GM12865 (cell line): ENCODE measurements at regions not wholly inside any gene's neighbourhood (a gene's known extent, or its start where the extent isn't known, plus 50 kb on each side); places are given as distances from the start of the nearest gene placed in this dataset.

Experiments used
- DNase-seq: peaks from one replicate; pipeline ENCODE4 v3.0.0; 2010; ENCODE audit warnings: low read depth
- H3K4me3 ChIP-seq: 2 replicates; pipeline ENCODE4 v1.5.1; 2011; ENCODE audit warnings: mild to moderate bottlenecking, low read depth, low read length, control low read depth
- TF ChIP-seq, protein P1 (sequence below): IDR thresholded peaks from 2 replicates; pipeline ENCODE4 v1.5.1; 2011; ENCODE audit warnings: low read length, control low read depth, low read depth, inconsistent platforms; ENCODE audit not compliant: insufficient read depth; ENCODE audit errors: missing control alignments

DNA sequence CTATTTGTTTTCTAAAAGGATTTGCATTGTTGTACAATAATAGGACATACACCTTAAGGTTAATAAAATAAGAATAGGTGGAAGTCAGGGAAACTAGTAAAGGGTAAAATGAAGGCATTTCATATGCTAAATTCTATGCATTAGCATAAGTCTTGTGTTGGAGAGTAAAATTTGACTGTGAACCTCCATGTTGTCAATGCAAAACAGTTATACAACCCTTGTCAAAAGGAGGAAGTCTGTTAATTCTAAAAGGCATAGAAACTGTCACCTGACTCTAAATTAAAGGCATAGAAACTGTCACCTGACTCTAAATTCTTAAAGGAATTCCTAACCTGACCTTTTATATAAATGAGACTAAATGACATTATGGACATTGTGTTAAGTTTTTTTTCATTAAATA, 291.8 kb downstream of the OLFM3 start:
- TF ChIP-seq, protein P1, sequence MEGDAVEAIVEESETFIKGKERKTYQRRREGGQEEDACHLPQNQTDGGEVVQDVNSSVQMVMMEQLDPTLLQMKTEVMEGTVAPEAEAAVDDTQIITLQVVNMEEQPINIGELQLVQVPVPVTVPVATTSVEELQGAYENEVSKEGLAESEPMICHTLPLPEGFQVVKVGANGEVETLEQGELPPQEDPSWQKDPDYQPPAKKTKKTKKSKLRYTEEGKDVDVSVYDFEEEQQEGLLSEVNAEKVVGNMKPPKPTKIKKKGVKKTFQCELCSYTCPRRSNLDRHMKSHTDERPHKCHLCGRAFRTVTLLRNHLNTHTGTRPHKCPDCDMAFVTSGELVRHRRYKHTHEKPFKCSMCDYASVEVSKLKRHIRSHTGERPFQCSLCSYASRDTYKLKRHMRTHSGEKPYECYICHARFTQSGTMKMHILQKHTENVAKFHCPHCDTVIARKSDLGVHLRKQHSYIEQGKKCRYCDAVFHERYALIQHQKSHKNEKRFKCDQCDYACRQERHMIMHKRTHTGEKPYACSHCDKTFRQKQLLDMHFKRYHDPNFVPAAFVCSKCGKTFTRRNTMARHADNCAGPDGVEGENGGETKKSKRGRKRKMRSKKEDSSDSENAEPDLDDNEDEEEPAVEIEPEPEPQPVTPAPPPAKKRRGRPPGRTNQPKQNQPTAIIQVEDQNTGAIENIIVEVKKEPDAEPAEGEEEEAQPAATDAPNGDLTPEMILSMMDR, result no peak
- no peak overlapping the region for H3K4me3 ChIP-seq
- DNase-seq, result no peak

DNA sequence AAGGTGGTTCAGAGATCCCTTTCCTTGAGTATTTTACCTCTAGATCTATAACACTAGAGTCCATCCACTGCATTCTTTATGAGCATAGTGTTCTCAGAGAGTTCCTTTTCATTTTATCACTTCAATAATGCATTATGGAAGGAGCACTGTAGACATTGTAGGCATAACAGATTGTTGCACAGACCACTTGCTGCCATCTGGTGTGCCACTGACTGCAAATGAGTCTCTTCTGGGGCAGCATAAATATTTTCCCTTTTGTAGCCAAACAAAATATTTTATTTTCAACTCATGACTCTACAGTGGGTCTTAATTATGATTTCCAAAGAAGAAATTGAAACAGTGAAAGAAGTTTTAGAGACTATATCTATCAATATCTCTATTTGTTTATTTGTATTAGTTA, 290.4 kb downstream of the OLFM3 start:
- no peak overlapping the region for H3K4me3 ChIP-seq
- DNase-seq, result no peak
- TF ChIP-seq, protein P1, result no peak

- no peak overlapping the region for H3K4me3 ChIP-seq
- TF ChIP-seq, protein P1, result no peak
- no peak for DNase-seq
Measured at GRCh38 chr1:101709721-101710120, 287.0 kb downstream of the OLFM3 start.

- no peak overlapping the region for H3K4me3 ChIP-seq
- DNase-seq, result no peak
- TF ChIP-seq, protein P1, result no peak
Measured at GRCh38 chr1:101713760-101714159, 283.0 kb downstream of the OLFM3 start.

DNA sequence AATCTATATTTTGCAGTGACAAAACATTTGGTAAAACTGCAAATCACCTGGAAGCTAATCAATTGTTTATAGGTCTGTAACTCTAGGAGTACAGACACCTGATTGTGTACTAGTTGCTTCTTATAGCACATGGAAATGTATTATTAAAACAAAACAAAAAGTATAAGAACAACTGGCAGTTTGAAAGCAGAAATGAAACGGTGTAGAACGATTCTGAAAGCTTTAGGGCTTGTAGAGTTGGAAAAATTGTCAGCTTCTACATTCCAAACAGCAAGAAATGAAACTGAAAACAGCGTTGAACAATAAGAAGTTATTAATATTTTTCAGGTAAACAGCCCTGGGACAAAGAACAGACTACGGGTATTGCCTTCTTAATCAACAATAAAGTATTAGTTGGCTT, 273.3 kb downstream of the OLFM3 start:
- TF ChIP-seq, protein P1, result no peak
- H3K4me3 ChIP-seq, result no peak overlapping the region
- peak; percentile 18 for DNase-seq

DNA sequence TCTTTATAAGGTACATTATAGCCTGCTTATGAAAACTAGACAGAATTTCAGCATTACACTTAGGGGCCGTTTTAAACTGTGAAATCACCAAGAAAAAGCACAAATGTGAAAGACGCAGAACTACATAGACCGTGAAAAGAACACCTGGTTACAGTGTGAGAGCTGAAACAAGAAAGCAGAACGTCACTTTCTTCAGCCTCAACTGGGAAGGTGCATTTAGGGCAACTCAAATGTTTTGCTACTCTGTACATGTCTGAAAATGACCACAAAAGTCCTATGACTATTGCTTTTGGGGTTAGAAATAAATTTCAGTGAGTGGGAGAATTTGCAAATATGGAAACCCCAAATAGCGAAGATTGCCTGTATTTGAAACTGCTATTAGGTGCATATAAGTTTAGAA, 268.7 kb downstream of the OLFM3 start:
- H3K4me3 ChIP-seq, result no peak overlapping the region
- peak; percentile 40 for DNase-seq
- TF ChIP-seq, protein P1, result no peak

DNA sequence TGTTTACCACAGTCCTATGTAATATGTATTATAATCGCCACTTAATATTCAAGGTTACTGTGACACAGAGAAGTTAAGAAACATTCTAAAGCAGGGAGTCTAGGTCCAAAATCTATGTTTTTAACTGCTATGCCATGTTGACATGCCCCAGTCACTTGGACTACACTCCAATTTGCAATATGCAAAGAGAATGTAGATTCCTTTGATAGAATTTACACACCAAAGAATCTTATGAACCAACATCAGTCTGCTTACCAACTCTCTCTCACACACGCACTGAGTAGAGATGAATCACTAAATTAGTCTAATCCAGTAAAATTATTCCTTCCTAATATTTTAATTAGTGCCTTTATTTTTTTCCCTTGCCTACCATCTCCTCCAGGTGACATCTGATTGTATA, 266.2 kb downstream of the OLFM3 start:
- DNase-seq, result no peak
- TF ChIP-seq, protein P1, result no peak
- no peak overlapping the region for H3K4me3 ChIP-seq
